Panc1 (cell line): ENCODE measurements at regions not wholly inside any gene's neighbourhood (a gene's known extent, or its start where the extent isn't known, plus 50 kb on each side); places are given as distances from the start of the nearest gene placed in this dataset.

Experiments used
- ATAC-seq: fragments of 200-7000 bp; cut with Tn5 transposase; 2 replicates; pipeline ENCODE4 v1.9.1; 2020; ENCODE audit warnings: mild to moderate bottlenecking, moderate library complexity
- BruUV-seq: library from RNA; stranded (reverse); fragments of 400-500 nt; replicated peaks from 2 replicates; lab custom pipeline; 2021; lab: Mats Ljungman, UMichigan
- CTCF ChIA-PET: fragments of 300-600 bp; sonication (Branson Sonifier 250); formaldehyde crosslinking; loops from one replicate; lab custom pipeline; 2022; ENCODE audit warnings: antibody characterized with exemption; lab: Charles Lee
- POLR2A ChIA-PET: fragments of 300-600 bp; sonication (Branson Sonifier 250); formaldehyde crosslinking; loops from one replicate; lab custom pipeline; 2022; ENCODE audit warnings: antibody characterized with exemption; lab: Charles Lee
- DNase-seq: peaks from one replicate; pipeline ENCODE4 v3.0.0-alpha.2; 2010; ENCODE audit warnings: low read depth, low spot score
- H3K27ac ChIP-seq: 2 replicates; pipeline ENCODE4 v1.5.1; 2011; ENCODE audit warnings: mild to moderate bottlenecking, low read length, inconsistent platforms
- H3K27me3 ChIP-seq: fragments of 200-500 bp; sonication (Bioruptor generic); 2 replicates; pipeline ENCODE4 v1.6.0; 2014; ENCODE audit warnings: low read length, inconsistent platforms; ENCODE audit not compliant: control insufficient read depth, insufficient read depth
- H3K36me3 ChIP-seq: fragments of 200-500 bp; sonication (Bioruptor generic); 2 replicates; pipeline ENCODE4 v1.5.1; 2014; ENCODE audit warnings: inconsistent platforms, mild to moderate bottlenecking, low read length, moderate library complexity; ENCODE audit not compliant: control insufficient read depth, insufficient read depth
- H3K4me1 ChIP-seq: 2 replicates; pipeline ENCODE4 v1.5.1; 2011; ENCODE audit warnings: inconsistent platforms, mild to moderate bottlenecking, low read length, moderate library complexity; ENCODE audit not compliant: control insufficient read depth, insufficient read depth
- H3K4me3 ChIP-seq, 2 experiments: 2 replicates each; pipeline ENCODE4 v1.5.1; 2011 to 2012; ENCODE audit warnings: low read depth in 2 of 2, low read length in 2 of 2, mild to moderate bottlenecking in 2 of 2, inconsistent platforms in 1 of 2, moderate library complexity in 1 of 2
- H3K9me3 ChIP-seq: fragments of 200-500 bp; sonication (Bioruptor generic); 2 replicates; pipeline ENCODE4 v1.5.1; 2014; ENCODE audit warnings: low read depth, mild to moderate bottlenecking, inconsistent platforms, low read length, moderate library complexity; ENCODE audit not compliant: control insufficient read depth, insufficient read depth
- CTCF ChIP-seq: fragments of 450-650 bp; IDR thresholded peaks from 2 replicates; pipeline ENCODE4 v1.5.1; 2017; ENCODE audit warnings: mild to moderate bottlenecking
- POLR2AphosphoS5 ChIP-seq: IDR thresholded peaks from 2 replicates; pipeline ENCODE4 v1.6.1; 2012; ENCODE audit warnings: mild to moderate bottlenecking, low read depth, low read length, moderate library complexity
- REST ChIP-seq, 2 experiments: IDR thresholded peaks; 2 replicates each; pipeline ENCODE4 v1.6.1; 2011 to 2012; ENCODE audit warnings: low read depth in 2 of 2, control low read depth in 1 of 2, low read length in 1 of 2, mild to moderate bottlenecking in 1 of 2, moderate library complexity in 1 of 2; ENCODE audit not compliant: insufficient read depth in 1 of 2
- SIN3A ChIP-seq: IDR thresholded peaks from 2 replicates; pipeline ENCODE4 v1.6.1; 2012; ENCODE audit warnings: low read depth, mild to moderate bottlenecking, low read length, moderate library complexity, borderline replicate concordance; ENCODE audit not compliant: insufficient read depth
- TCF7L2 ChIP-seq: IDR thresholded peaks from 2 replicates; pipeline ENCODE4 v1.6.1; 2011; ENCODE audit warnings: mild to moderate bottlenecking, low read depth, low read length, inconsistent platforms
- in situ Hi-C: cut with HindIII; loops from 2 replicates; pipeline ENCODE4 v1.10.0; 2016; ENCODE audit warnings: low sequenced_read_pairs, low pct_unique_long_range_greater_than_20kb
- intact Hi-C: fragments of 100-400 bp; cut with micrococcal nuclease; formaldehyde crosslinking; loops from one replicate; pipeline ENCODE4 v1.10.0; 2022; ENCODE audit not compliant: unreplicated experiment

- Histone ChIP-seq H3K4me1 (no peaks in the 10 kb centered on the region), H3K9me3 (no peaks in the 10 kb centered on the region), H3K36me3 (no peaks in the 10 kb centered on the region), H3K27me3 (no peaks in the 10 kb centered on the region), H3K27ac (no peak overlapping the region), H3K4me3 (no peak overlapping the region)
- TF ChIP-seq TCF7L2 (no peak), REST (IDR thresholded peaks at IDR 0.05; ENCODE audit: insufficient read depth in 1 of 2, low read depth in 2 of 2, low read length in 1 of 2) (no peak), SIN3A (no peak), POLR2AphosphoS5 (no peak), CTCF (no peak)
- in situ Hi-C loops, result no loop called here
- no TSS peak for BruUV-seq
- intact Hi-C loops, result no loop called here
- ATAC-seq (no peak), DNase-seq (no peak)
- POLR2A ChIA-PET, result no interaction called here
- CTCF ChIA-PET, result no interaction called here
These were observed 819.9 kb upstream of the GBE1 start for GRCh38 chr3:82581350-82581749.

GRCh38 chr3:82572721-82573120, 811.3 kb upstream of the GBE1 start:
- intact Hi-C loops, result no loop called here
- H3K4me1 ChIP-seq, result no peaks in the 10 kb centered on the region

More at GRCh38 chr3:82572721-82573120, 811.3 kb upstream of the GBE1 start:
- in situ Hi-C loops, result no loop called here
- no peaks in the 10 kb centered on the region for H3K27me3 ChIP-seq
- TF ChIP-seq POLR2AphosphoS5, result no peak
- no peak for TF ChIP-seq CTCF
- no TSS peak for BruUV-seq
- DNase-seq, result no peak
- ChIA-PET POLR2A (no interaction called here), CTCF (no interaction called here)
- no peaks in the 10 kb centered on the region for H3K9me3 ChIP-seq
- ATAC-seq, result no peak
- H3K4me3 ChIP-seq, result no peak overlapping the region
- H3K27ac ChIP-seq, result no peak overlapping the region
- H3K36me3 ChIP-seq, result no peaks in the 10 kb centered on the region
